GM23248 (cell line): ENCODE measurements at regions not wholly inside any gene's neighbourhood (a gene's known extent, or its start where the extent isn't known, plus 50 kb on each side); places are given as distances from the start of the nearest gene placed in this dataset.

Experiments
- DNase-seq: peaks from one replicate; pipeline ENCODE4 v3.0.0-alpha.2; 2015
- H2AFZ ChIP-seq: fragments of 200-600 bp; sonication (generic); 2 replicates; pipeline ENCODE4 v1.6.1; 2016; ENCODE audit warnings: antibody characterized with exemption
- H3F3A ChIP-seq: fragments of 200-600 bp; sonication (generic); 2 replicates; pipeline ENCODE4 v1.6.1; 2016; ENCODE audit warnings: mild to moderate bottlenecking, antibody characterized with exemption, mixed run types; ENCODE audit not compliant: insufficient read depth
- H3K27ac ChIP-seq: fragments of 200-600 bp; sonication (generic); 2 replicates; pipeline ENCODE4 v1.5.1; 2016; ENCODE audit warnings: mild to moderate bottlenecking
- H3K27me3 ChIP-seq: fragments of 200-600 bp; sonication (generic); replicated peaks from 2 replicates; pipeline ENCODE4 v1.6.1; 2016; ENCODE audit warnings: mild to moderate bottlenecking; ENCODE audit not compliant: insufficient read depth
- H3K36me3 ChIP-seq: fragments of 200-600 bp; sonication (generic); 2 replicates; pipeline ENCODE4 v1.6.1; 2016; ENCODE audit warnings: low read depth, mild to moderate bottlenecking
- H3K4me1 ChIP-seq: fragments of 200-600 bp; sonication (generic); 2 replicates; pipeline ENCODE4 v1.6.1; 2016; ENCODE audit warnings: mild to moderate bottlenecking; ENCODE audit not compliant: insufficient read depth
- H3K4me2 ChIP-seq: fragments of 200-600 bp; sonication (generic); one replicate; pipeline ENCODE4 v1.6.1; 2016; ENCODE audit warnings: mild to moderate bottlenecking; ENCODE audit not compliant: unreplicated experiment
- H3K4me3 ChIP-seq: fragments of 200-600 bp; sonication (generic); 2 replicates; pipeline ENCODE4 v1.5.1; 2016; ENCODE audit warnings: mild to moderate bottlenecking
- H3K79me2 ChIP-seq: fragments of 200-600 bp; sonication (generic); 2 replicates; pipeline ENCODE4 v1.6.1; 2016; ENCODE audit warnings: mild to moderate bottlenecking; ENCODE audit not compliant: insufficient read depth
- H3K9ac ChIP-seq: fragments of 200-600 bp; sonication (generic); 2 replicates; pipeline ENCODE4 v1.6.1; 2016; ENCODE audit warnings: mild to moderate bottlenecking
- H3K9me2 ChIP-seq: fragments of 200-600 bp; sonication (generic); 2 replicates; pipeline ENCODE4 v1.6.1; 2016; ENCODE audit warnings: mixed run types, mild to moderate bottlenecking, moderate library complexity; ENCODE audit not compliant: insufficient read depth
- H3K9me3 ChIP-seq: fragments of 200-600 bp; sonication (generic); one replicate; pipeline ENCODE4 v1.6.1; 2017; ENCODE audit warnings: low read depth
- H4K20me1 ChIP-seq: fragments of 200-600 bp; sonication (generic); 2 replicates; pipeline ENCODE4 v1.6.0; 2016; ENCODE audit not compliant: insufficient read depth
- EZH2 ChIP-seq: fragments of 200-600 bp; sonication (generic); IDR thresholded peaks from 2 replicates; pipeline ENCODE4 v1.6.1; 2018; ENCODE audit warnings: antibody characterized with exemption, mild to moderate bottlenecking; ENCODE audit not compliant: insufficient read depth, poor library complexity, severe bottlenecking
- EZH2phosphoT487 ChIP-seq: fragments of 200-600 bp; sonication (generic); IDR thresholded peaks from 2 replicates; pipeline ENCODE4 v1.6.1; 2018; ENCODE audit warnings: antibody characterized with exemption, moderate library complexity, mild to moderate bottlenecking, low read depth; ENCODE audit not compliant: insufficient read depth
- WGBS, 2 experiments: methylation state at CpG; one replicate each; pipeline ENCODE4 v1.1.6; 2015 to 2017; ENCODE audit warnings: low lambda C conversion rate in 2 of 2, low coverage in 1 of 2; ENCODE audit errors: missing lambda C conversion rate in 2 of 2; 5-methylcytosine and 5-hydroxymethylcytosine counted together
- in situ Hi-C: fragments of 300-500 bp; cut with MboI; formaldehyde crosslinking; loops from 2 replicates; pipeline ENCODE4 v1.15.0; 2020

DNA sequence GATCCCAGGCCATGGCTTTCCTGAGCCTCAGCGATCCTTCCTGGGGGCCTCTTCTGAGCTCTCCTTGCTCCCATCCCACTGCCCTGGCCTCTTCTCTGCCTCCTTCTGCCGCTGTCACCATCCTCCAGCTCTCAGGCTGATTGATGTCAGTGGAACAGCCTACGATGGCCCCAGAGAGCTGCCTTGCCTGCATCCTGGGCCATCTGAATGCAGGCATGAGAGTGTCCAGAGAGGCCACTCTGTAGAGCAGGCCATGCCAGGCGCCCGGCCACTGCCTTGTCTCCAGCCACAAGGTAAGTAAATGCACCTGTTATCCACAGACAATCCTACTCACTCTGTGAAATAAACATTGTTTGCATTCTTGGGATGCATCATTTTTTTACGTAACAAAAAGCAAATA, 171.4 kb upstream of the PPP2R2D start:
- no peak overlapping the region for H3K27ac ChIP-seq
- no peaks in the 10 kb centered on the region for H3K36me3 ChIP-seq
- TF ChIP-seq EZH2 (no peak), EZH2phosphoT487 (no peak)
- H3K4me2 ChIP-seq = no peak overlapping the region
- no peaks in the 10 kb centered on the region for H3K79me2 ChIP-seq
- WGBS, 2 experiments = 19 to 32% methylated on average over 6 of the region's 6 CpGs
- no peaks in the 10 kb centered on the region for H3F3A ChIP-seq
- H3K9me3 ChIP-seq = no peaks in the 10 kb centered on the region
- H4K20me1 ChIP-seq = no peaks in the 10 kb centered on the region
- no peak for DNase-seq
- H3K9ac ChIP-seq = no peak overlapping the region
- H3K9me2 ChIP-seq = no peaks in the 10 kb centered on the region
- in situ Hi-C loops = no loop called here
- H2AFZ ChIP-seq = no peak overlapping the region
- no peaks in the 10 kb centered on the region for H3K4me1 ChIP-seq
- H3K27me3 ChIP-seq = no peaks in the 10 kb centered on the region
- H3K4me3 ChIP-seq = no peak overlapping the region

DNA sequence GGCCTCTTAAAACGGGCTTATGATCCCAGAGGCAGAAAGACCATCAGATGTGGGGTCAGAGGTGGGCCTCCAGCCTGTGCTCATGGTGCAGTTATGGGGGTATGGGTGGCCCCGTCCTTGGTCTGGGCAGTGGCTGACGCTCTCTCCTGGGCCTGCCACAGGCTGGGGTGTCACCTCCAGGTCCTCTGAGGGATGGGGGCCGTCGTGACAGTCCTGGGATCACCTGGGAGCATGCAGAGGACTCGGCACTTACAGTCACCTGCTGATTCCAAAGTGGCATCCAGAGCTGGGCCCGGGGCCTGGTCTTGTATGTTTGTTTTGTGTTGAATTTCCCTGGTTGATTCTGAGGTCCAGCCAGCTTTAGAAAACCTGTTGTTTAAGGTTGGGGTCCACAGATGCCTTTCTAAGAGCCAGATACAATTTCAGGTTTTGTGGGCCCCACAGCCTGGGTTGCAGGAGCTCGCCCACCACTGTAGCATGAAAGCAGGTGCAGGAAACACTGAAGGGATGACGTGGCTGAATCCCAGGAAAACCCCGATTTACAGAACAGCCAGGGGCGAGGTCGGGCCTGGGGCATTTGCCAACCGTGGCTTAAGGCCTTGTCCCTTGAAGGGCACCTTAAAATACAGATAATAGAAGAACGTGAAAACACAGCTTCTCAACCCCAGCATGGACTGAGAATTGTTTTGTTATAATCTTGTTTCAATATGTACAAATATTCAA, 170.7 kb upstream of the PPP2R2D start:
- H3K27ac ChIP-seq = no peak overlapping the region
- no peak overlapping the region for H3K9ac ChIP-seq
- H3K4me1 ChIP-seq = no peaks in the 10 kb centered on the region
- H3K79me2 ChIP-seq = no peaks in the 10 kb centered on the region
- in situ Hi-C loops = no loop called here
- TF ChIP-seq EZH2 = no peak
- no peak for TF ChIP-seq EZH2phosphoT487
- H3K9me3 ChIP-seq = no peaks in the 10 kb centered on the region
- no peaks in the 10 kb centered on the region for H3K36me3 ChIP-seq
- no peaks in the 10 kb centered on the region for H4K20me1 ChIP-seq
- H3K9me2 ChIP-seq = no peaks in the 10 kb centered on the region
- H3K4me2 ChIP-seq = no peak overlapping the region
- no peaks in the 10 kb centered on the region for H3K27me3 ChIP-seq
- WGBS, 2 experiments = 14% methylated on average over 14 of the region's 14 CpGs
- DNase-seq = no peak
- H3K4me3 ChIP-seq = no peak overlapping the region
- no peak overlapping the region for H2AFZ ChIP-seq
- no peaks in the 10 kb centered on the region for H3F3A ChIP-seq

DNA sequence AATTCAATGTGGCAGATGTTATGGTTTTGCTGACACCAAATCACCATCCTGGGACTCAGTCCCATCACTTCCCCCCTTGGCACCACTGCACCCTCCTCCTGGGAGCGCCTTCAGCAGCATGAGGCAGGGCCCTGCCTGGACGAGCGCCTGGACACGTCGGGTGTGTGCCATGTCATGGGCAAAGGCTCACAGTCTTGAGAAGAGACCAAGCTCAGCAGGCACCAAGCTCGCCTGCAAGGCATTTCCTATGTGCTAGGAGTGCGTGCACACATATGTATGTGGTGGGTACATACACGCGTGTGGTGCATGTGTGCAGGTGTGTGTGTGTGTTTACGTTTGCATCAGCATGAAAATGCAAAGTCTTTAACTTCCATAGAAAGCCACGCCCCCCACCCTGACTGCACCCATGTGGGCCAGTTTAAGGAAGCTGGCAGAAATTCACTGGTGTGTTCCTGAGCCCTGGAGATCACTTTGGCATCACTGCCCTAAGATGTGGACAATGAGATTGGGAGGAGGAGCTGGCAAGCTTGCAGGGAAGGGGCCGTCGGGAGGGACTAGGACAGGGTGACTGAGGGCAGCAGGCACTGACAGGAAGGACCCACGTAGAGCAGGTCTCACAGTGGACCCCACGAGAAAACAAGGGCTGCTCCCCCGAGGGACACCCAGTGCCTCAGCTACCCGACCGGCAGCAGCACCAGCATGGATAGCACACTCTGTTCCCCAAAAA, 169.9 kb upstream of the PPP2R2D start:
- no peak overlapping the region for H3K27ac ChIP-seq
- WGBS, 2 experiments = 32 to 33% methylated on average over 18 of the region's 18 CpGs
- in situ Hi-C loops = no loop called here
- TF ChIP-seq EZH2phosphoT487 (no peak), EZH2 (no peak)
- no peaks in the 10 kb centered on the region for H3K36me3 ChIP-seq
- no peak overlapping the region for H2AFZ ChIP-seq
- H3K4me1 ChIP-seq = no peaks in the 10 kb centered on the region
- no peak for DNase-seq
- H3K27me3 ChIP-seq = no peaks in the 10 kb centered on the region
- no peak overlapping the region for H3K9ac ChIP-seq
- H3K79me2 ChIP-seq = no peaks in the 10 kb centered on the region
- no peaks in the 10 kb centered on the region for H3K9me3 ChIP-seq
- no peak overlapping the region for H3K4me2 ChIP-seq
- no peaks in the 10 kb centered on the region for H3K9me2 ChIP-seq
- no peaks in the 10 kb centered on the region for H4K20me1 ChIP-seq
- H3K4me3 ChIP-seq = no peak overlapping the region
- H3F3A ChIP-seq = no peaks in the 10 kb centered on the region

- H3F3A ChIP-seq = no peaks in the 10 kb centered on the region
- H3K4me1 ChIP-seq = no peaks in the 10 kb centered on the region
- no peaks in the 10 kb centered on the region for H3K27me3 ChIP-seq
- H3K4me2 ChIP-seq = no peak overlapping the region
- no peaks in the 10 kb centered on the region for H3K9me3 ChIP-seq
- no peak overlapping the region for H2AFZ ChIP-seq
- 21 to 22% methylated on average over 9 of the region's 9 CpGs for WGBS, 2 experiments
- no peak overlapping the region for H3K9ac ChIP-seq
- DNase-seq = no peak
- no peaks in the 10 kb centered on the region for H3K36me3 ChIP-seq
- H3K4me3 ChIP-seq = no peak overlapping the region
- in situ Hi-C loops = no loop called here
- H3K79me2 ChIP-seq = no peaks in the 10 kb centered on the region
- H3K27ac ChIP-seq = no peak overlapping the region
- H3K9me2 ChIP-seq = no peaks in the 10 kb centered on the region
- no peaks in the 10 kb centered on the region for H4K20me1 ChIP-seq
- TF ChIP-seq EZH2 (no peak), EZH2phosphoT487 (no peak)
These were observed 168.8 kb upstream of the PPP2R2D start for GRCh38 chr10:131731780-131732630.
